ENCODE measurements at regions not wholly inside any gene's neighbourhood (a gene's known extent, or its start where the extent isn't known, plus 50 kb on each side); places are given as distances from the start of the nearest gene placed in this dataset.

DNA sequence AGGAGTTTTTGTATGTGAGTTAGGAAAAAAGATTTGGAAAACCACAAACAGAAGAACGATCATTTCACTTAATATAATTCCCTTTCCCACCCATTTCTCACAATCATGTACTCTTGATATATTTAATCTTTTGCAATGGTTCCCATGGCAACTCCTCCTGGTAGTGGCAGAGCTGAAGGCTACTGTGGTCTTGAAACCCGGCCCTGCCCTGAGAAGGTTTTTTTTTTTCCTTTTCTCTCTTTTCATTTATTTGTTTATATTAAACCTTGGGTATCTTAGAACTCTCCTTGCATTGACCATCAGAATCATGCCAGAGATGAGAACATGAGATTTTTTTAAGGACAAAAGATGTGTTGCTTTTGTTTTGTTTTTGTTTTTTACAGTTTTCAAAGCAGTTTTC, 566.1 kb upstream of the NRP1 start:
- no peaks in the 10 kb centered on the region for H3K36me3 ChIP-seq (ENCODE audit: control insufficient read depth, low read length)
- H3K27ac ChIP-seq (ENCODE audit: low read depth, low read length) = no peak overlapping the region
- no peak for TF ChIP-seq EZH2phosphoT487 (IDR thresholded peaks at IDR 0.05; ENCODE audit: borderline replicate concordance, low read length)
- TF ChIP-seq, protein P1, sequence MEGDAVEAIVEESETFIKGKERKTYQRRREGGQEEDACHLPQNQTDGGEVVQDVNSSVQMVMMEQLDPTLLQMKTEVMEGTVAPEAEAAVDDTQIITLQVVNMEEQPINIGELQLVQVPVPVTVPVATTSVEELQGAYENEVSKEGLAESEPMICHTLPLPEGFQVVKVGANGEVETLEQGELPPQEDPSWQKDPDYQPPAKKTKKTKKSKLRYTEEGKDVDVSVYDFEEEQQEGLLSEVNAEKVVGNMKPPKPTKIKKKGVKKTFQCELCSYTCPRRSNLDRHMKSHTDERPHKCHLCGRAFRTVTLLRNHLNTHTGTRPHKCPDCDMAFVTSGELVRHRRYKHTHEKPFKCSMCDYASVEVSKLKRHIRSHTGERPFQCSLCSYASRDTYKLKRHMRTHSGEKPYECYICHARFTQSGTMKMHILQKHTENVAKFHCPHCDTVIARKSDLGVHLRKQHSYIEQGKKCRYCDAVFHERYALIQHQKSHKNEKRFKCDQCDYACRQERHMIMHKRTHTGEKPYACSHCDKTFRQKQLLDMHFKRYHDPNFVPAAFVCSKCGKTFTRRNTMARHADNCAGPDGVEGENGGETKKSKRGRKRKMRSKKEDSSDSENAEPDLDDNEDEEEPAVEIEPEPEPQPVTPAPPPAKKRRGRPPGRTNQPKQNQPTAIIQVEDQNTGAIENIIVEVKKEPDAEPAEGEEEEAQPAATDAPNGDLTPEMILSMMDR (IDR thresholded peaks at IDR 0.05; ENCODE audit: low read depth, low read length, poor library complexity, severe bottlenecking) = no peak
- no peaks in the 10 kb centered on the region for H4K20me1 ChIP-seq (ENCODE audit: control insufficient read depth, insufficient read depth, low read depth, low read length)
- H3K4me2 ChIP-seq (ENCODE audit: low read length) = no peak overlapping the region
- H3K9me2 ChIP-seq (replicated peaks; ENCODE audit: control insufficient read depth, low read length) = no peaks in the 10 kb centered on the region
- no peaks in the 10 kb centered on the region for H3F3A ChIP-seq (ENCODE audit: control insufficient read depth, insufficient read depth)
- no peaks in the 10 kb centered on the region for H3K4me1 ChIP-seq (ENCODE audit: control insufficient read depth, low read length)
- no peaks in the 10 kb centered on the region for H3K27me3 ChIP-seq (ENCODE audit: control insufficient read depth, low read length)
- H3K4me3 ChIP-seq (ENCODE audit: low read length) = no peak overlapping the region
- H3K9me3 ChIP-seq (ENCODE audit: control insufficient read depth, insufficient read depth, low read length) = no peaks in the 10 kb centered on the region
- no peaks in the 10 kb centered on the region for H3K79me2 ChIP-seq (ENCODE audit: control insufficient read depth, low read length)

- H4K20me1 ChIP-seq (ENCODE audit: control insufficient read depth, insufficient read depth, low read depth, low read length) = no peaks in the 10 kb centered on the region
- no peaks in the 10 kb centered on the region for H3K4me1 ChIP-seq (ENCODE audit: control insufficient read depth, low read length)
- H3K36me3 ChIP-seq (ENCODE audit: control insufficient read depth, low read length) = no peaks in the 10 kb centered on the region
- TF ChIP-seq, protein P1 (IDR thresholded peaks at IDR 0.05; ENCODE audit: low read depth, low read length, poor library complexity, severe bottlenecking) = no peak
- no peak for TF ChIP-seq EZH2phosphoT487 (IDR thresholded peaks at IDR 0.05; ENCODE audit: borderline replicate concordance, low read length)
- H3K4me3 ChIP-seq (ENCODE audit: low read length) = no peak overlapping the region
- H3K79me2 ChIP-seq (ENCODE audit: control insufficient read depth, low read length) = no peaks in the 10 kb centered on the region
- no peaks in the 10 kb centered on the region for H3K9me2 ChIP-seq (replicated peaks; ENCODE audit: control insufficient read depth, low read length)
- H3F3A ChIP-seq (ENCODE audit: control insufficient read depth, insufficient read depth) = no peaks in the 10 kb centered on the region
- no peak overlapping the region for H3K4me2 ChIP-seq (ENCODE audit: low read length)
- no peak overlapping the region for H3K27ac ChIP-seq (ENCODE audit: low read depth, low read length)
- H3K27me3 ChIP-seq (ENCODE audit: control insufficient read depth, low read length) = no peaks in the 10 kb centered on the region
- no peaks in the 10 kb centered on the region for H3K9me3 ChIP-seq (ENCODE audit: control insufficient read depth, insufficient read depth, low read length)
Measured at GRCh38 chr10:33899578-33900531, 565.4 kb upstream of the NRP1 start.

GRCh38 chr10:33897291-33897752, 562.9 kb upstream of the NRP1 start:
- H3K79me2 ChIP-seq (ENCODE audit: control insufficient read depth, low read length) = no peaks in the 10 kb centered on the region
- TF ChIP-seq EZH2phosphoT487 (IDR thresholded peaks at IDR 0.05; ENCODE audit: borderline replicate concordance, low read length) = no peak
- TF ChIP-seq, protein P1 (IDR thresholded peaks at IDR 0.05; ENCODE audit: low read depth, low read length, poor library complexity, severe bottlenecking) = no peak
- H3K27ac ChIP-seq (ENCODE audit: low read depth, low read length) = no peak overlapping the region
- H4K20me1 ChIP-seq (ENCODE audit: control insufficient read depth, insufficient read depth, low read depth, low read length) = no peaks in the 10 kb centered on the region
- H3K4me2 ChIP-seq (ENCODE audit: low read length) = no peak overlapping the region
- H3K4me3 ChIP-seq (ENCODE audit: low read length) = no peak overlapping the region
- H3K36me3 ChIP-seq (ENCODE audit: control insufficient read depth, low read length) = no peaks in the 10 kb centered on the region
- H3F3A ChIP-seq (ENCODE audit: control insufficient read depth, insufficient read depth) = no peaks in the 10 kb centered on the region
- no peaks in the 10 kb centered on the region for H3K27me3 ChIP-seq (ENCODE audit: control insufficient read depth, low read length)
- H3K9me3 ChIP-seq (ENCODE audit: control insufficient read depth, insufficient read depth, low read length) = no peaks in the 10 kb centered on the region
- no peaks in the 10 kb centered on the region for H3K9me2 ChIP-seq (replicated peaks; ENCODE audit: control insufficient read depth, low read length)
- H3K4me1 ChIP-seq (ENCODE audit: control insufficient read depth, low read length) = no peaks in the 10 kb centered on the region
